SK-N-SH treated with all-trans-retinoic acid at 6 μM for 48 hours (cell line): ENCODE measurements at regions not wholly inside any gene's neighbourhood (a gene's known extent, or its start where the extent isn't known, plus 50 kb on each side); places are given as distances from the start of the nearest gene placed in this dataset.

Experiments
- ATAC-seq: fragments of 200-7000 bp; cut with Tn5 transposase; 3 replicates; pipeline ENCODE4 v1.9.1; 2020; ENCODE audit warnings: mild to moderate bottlenecking, moderate library complexity
- ARNTL ChIP-seq: fragments of 450-650 bp; formaldehyde crosslinking; IDR thresholded peaks from 2 replicates; pipeline ENCODE4 v1.5.0; 2020; ENCODE audit warnings: low read depth, mild to moderate bottlenecking, moderate library complexity, borderline replicate concordance
- BACH2 ChIP-seq: fragments of 250-450 bp; sonication (Bioruptor Pico); IDR thresholded peaks from 2 replicates; pipeline ENCODE4 v1.9.0; 2021; ENCODE audit warnings: mild to moderate bottlenecking, borderline replicate concordance
- CSDC2 ChIP-seq: fragments of 250-450 bp; sonication (Bioruptor Pico); IDR thresholded peaks from 2 replicates; pipeline ENCODE4 v1.5.0; 2020; ENCODE audit warnings: mild to moderate bottlenecking, moderate library complexity
- ESRRG ChIP-seq: fragments of 250-450 bp; sonication (Bioruptor Pico); IDR thresholded peaks from 2 replicates; pipeline ENCODE4 v1.6.1; 2021; ENCODE audit warnings: mild to moderate bottlenecking
- GLIS3 ChIP-seq: fragments of 250-450 bp; sonication (Bioruptor Pico); IDR thresholded peaks from 2 replicates; pipeline ENCODE4 v1.5.0; 2020; ENCODE audit warnings: mild to moderate bottlenecking, moderate library complexity
- ISL1 ChIP-seq: fragments of 250-450 bp; sonication (Bioruptor Pico); IDR thresholded peaks from 2 replicates; pipeline ENCODE4 v2.1.2; 2022; ENCODE audit warnings: mild to moderate bottlenecking, moderate library complexity
- OSR1 ChIP-seq: fragments of 250-450 bp; sonication (Bioruptor Pico); IDR thresholded peaks from 2 replicates; pipeline ENCODE4 v1.8.0; 2022; ENCODE audit warnings: moderate library complexity, mild to moderate bottlenecking, inconsistent platforms
- PPARA ChIP-seq: fragments of 250-450 bp; sonication (Bioruptor Pico); IDR thresholded peaks from 2 replicates; pipeline ENCODE4 v1.5.0; 2020; ENCODE audit warnings: mild to moderate bottlenecking, borderline replicate concordance
- RARB ChIP-seq: fragments of 250-450 bp; sonication (Bioruptor Pico); IDR thresholded peaks from 2 replicates; pipeline ENCODE4 v1.8.0; 2021; ENCODE audit warnings: mild to moderate bottlenecking, moderate library complexity
- SNAI2 ChIP-seq: fragments of 250-450 bp; sonication (Bioruptor Pico); IDR thresholded peaks from 2 replicates; pipeline ENCODE4 v1.5.0; 2020; ENCODE audit warnings: mild to moderate bottlenecking, moderate library complexity
- TCF4 ChIP-seq: fragments of 250-450 bp; sonication (Bioruptor Pico); IDR thresholded peaks from 2 replicates; pipeline ENCODE4 v1.8.0; 2021; ENCODE audit warnings: mild to moderate bottlenecking, moderate library complexity, borderline replicate concordance
- TOX ChIP-seq: fragments of 250-450 bp; sonication (Bioruptor Pico); IDR thresholded peaks from 2 replicates; pipeline ENCODE4 v1.8.0; 2021; ENCODE audit warnings: mild to moderate bottlenecking, moderate library complexity, borderline replicate concordance
- ZC3H10 ChIP-seq: fragments of 250-450 bp; sonication (Bioruptor Pico); IDR thresholded peaks from 2 replicates; pipeline ENCODE4 v1.5.1; 2021; ENCODE audit warnings: mild to moderate bottlenecking, moderate library complexity
- ZFP3 ChIP-seq: fragments of 250-450 bp; sonication (Bioruptor Pico); IDR thresholded peaks from 2 replicates; pipeline ENCODE4 v1.5.0; 2020; ENCODE audit warnings: mild to moderate bottlenecking, moderate library complexity
- ZFP30 ChIP-seq: fragments of 450-650 bp; formaldehyde crosslinking; IDR thresholded peaks from 2 replicates; pipeline ENCODE4 v1.5.0; 2022; ENCODE audit warnings: mild to moderate bottlenecking, moderate library complexity
- ZNF565 ChIP-seq: fragments of 450-650 bp; formaldehyde crosslinking; conservative IDR thresholded peaks from 2 replicates; pipeline ENCODE4 v1.5.0; 2020; ENCODE audit warnings: low read depth, mild to moderate bottlenecking, moderate library complexity
- ZNF70 ChIP-seq: fragments of 450-650 bp; formaldehyde crosslinking; IDR thresholded peaks from 2 replicates; pipeline ENCODE4 v1.5.0; 2020; ENCODE audit warnings: mild to moderate bottlenecking, moderate library complexity
- ZNF8 ChIP-seq: fragments of 450-650 bp; formaldehyde crosslinking; IDR thresholded peaks from 2 replicates; pipeline ENCODE4 v1.5.0; 2020; ENCODE audit warnings: mild to moderate bottlenecking, moderate library complexity
- TF ChIP-seq, protein P1 (sequence below): fragments of 250-450 bp; sonication (Bioruptor Pico); IDR thresholded peaks from 2 replicates; pipeline ENCODE4 v1.8.0; 2020; ENCODE audit warnings: mild to moderate bottlenecking, moderate library complexity, borderline replicate concordance
- TF ChIP-seq, protein P2 (sequence below): fragments of 250-450 bp; sonication (Bioruptor Pico); IDR thresholded peaks from 2 replicates; pipeline ENCODE4 v1.5.0; 2020; ENCODE audit warnings: mild to moderate bottlenecking, moderate library complexity
- TF ChIP-seq, protein P3 (sequence below): fragments of 250-450 bp; sonication (Bioruptor Pico); IDR thresholded peaks from 2 replicates; pipeline ENCODE4 v1.8.0; 2021; ENCODE audit warnings: low read depth, mild to moderate bottlenecking, moderate library complexity, borderline replicate concordance
- TF ChIP-seq, protein P4 (sequence below): fragments of 250-450 bp; sonication (Bioruptor Pico); IDR thresholded peaks from 2 replicates; pipeline ENCODE4 v1.5.1; 2021; ENCODE audit warnings: mild to moderate bottlenecking, moderate library complexity

DNA sequence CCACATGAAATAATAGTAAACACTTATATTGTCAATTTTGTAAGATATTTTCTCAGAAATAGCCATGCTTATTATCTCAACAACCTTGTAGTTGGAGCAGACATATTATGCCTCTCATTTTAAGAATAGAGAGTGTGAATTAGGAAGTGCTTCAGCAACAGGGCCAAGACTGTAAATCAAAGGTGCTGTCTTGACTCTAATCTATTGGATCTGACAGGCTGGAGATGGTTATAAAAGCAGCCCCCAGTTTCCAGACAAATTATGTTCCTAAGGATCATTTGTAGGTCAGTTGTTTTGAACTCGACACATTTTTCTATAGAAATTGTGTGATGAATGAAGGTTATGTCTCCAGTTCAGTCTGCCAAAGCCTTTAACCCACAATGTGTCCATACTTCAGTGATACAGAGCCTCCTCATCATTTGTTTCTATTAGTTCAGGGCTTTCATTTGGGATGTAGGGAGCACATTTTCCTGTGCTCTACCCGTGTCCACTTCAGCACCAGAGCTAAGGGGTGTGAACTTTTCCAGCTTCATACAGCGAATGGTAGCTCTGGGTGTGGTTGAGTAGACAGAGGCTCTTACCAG is 284.8 kb upstream of the FBXO33 start (continued):
- TF ChIP-seq, protein P1, sequence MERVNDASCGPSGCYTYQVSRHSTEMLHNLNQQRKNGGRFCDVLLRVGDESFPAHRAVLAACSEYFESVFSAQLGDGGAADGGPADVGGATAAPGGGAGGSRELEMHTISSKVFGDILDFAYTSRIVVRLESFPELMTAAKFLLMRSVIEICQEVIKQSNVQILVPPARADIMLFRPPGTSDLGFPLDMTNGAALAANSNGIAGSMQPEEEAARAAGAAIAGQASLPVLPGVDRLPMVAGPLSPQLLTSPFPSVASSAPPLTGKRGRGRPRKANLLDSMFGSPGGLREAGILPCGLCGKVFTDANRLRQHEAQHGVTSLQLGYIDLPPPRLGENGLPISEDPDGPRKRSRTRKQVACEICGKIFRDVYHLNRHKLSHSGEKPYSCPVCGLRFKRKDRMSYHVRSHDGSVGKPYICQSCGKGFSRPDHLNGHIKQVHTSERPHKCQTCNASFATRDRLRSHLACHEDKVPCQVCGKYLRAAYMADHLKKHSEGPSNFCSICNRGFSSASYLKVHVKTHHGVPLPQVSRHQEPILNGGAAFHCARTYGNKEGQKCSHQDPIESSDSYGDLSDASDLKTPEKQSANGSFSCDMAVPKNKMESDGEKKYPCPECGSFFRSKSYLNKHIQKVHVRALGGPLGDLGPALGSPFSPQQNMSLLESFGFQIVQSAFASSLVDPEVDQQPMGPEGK (CRISPR knock-in tag): no peak
- no peak for TF ChIP-seq GLIS3 (CRISPR knock-in tag)
- TF ChIP-seq ZFP3 (CRISPR knock-in tag): no peak
- TF ChIP-seq ZNF8 (CRISPR knock-in tag): no peak

DNA sequence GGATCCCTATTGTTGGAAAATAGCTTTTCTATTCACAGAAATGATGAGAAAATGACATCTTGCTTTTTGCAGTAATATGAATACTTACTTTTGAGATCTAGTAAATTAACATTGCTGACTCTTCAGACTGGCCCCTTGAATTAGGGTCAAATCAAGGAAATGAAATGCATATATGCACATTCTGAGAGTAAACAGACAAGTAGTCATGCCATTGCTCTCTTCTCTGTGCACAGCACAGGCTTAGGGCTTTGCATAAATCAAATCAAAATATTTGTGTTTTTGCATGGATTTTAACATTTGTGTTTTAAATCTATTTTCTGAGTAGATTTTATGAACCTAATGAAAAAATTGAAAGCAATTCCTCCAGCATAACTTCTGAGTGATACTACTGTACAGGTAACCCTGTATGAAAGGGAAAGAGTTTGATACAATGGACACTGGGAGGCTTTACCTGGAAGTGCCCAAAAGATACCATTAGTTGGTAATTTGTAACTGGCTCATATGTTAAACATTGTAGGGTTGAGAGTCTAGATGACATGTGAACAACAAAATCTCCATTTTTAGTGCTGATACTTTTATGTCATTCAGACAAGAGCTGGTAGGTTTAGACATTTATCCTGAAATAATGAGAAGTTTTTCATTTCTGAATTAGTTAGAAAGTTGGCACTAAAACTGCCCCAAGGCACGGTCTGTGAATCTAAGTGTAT is 280.2 kb upstream of the FBXO33 start:
- no peak for TF ChIP-seq TOX (CRISPR knock-in tag)
- TF ChIP-seq RARB (CRISPR knock-in tag): no peak
- TF ChIP-seq ARNTL (CRISPR knock-in tag): no peak
- TF ChIP-seq PPARA (CRISPR knock-in tag): no peak
- no peak for TF ChIP-seq ZNF565 (CRISPR knock-in tag)
- TF ChIP-seq ZNF8 (CRISPR knock-in tag): no peak
- TF ChIP-seq OSR1 (CRISPR knock-in tag): no peak
- no peak for TF ChIP-seq ISL1
- TF ChIP-seq, protein P2, sequence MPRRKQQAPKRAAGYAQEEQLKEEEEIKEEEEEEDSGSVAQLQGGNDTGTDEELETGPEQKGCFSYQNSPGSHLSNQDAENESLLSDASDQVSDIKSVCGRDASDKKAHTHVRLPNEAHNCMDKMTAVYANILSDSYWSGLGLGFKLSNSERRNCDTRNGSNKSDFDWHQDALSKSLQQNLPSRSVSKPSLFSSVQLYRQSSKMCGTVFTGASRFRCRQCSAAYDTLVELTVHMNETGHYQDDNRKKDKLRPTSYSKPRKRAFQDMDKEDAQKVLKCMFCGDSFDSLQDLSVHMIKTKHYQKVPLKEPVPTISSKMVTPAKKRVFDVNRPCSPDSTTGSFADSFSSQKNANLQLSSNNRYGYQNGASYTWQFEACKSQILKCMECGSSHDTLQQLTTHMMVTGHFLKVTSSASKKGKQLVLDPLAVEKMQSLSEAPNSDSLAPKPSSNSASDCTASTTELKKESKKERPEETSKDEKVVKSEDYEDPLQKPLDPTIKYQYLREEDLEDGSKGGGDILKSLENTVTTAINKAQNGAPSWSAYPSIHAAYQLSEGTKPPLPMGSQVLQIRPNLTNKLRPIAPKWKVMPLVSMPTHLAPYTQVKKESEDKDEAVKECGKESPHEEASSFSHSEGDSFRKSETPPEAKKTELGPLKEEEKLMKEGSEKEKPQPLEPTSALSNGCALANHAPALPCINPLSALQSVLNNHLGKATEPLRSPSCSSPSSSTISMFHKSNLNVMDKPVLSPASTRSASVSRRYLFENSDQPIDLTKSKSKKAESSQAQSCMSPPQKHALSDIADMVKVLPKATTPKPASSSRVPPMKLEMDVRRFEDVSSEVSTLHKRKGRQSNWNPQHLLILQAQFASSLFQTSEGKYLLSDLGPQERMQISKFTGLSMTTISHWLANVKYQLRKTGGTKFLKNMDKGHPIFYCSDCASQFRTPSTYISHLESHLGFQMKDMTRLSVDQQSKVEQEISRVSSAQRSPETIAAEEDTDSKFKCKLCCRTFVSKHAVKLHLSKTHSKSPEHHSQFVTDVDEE (CRISPR knock-in tag): no peak
- TF ChIP-seq ZFP3 (CRISPR knock-in tag): no peak
- no peak for TF ChIP-seq CSDC2 (CRISPR knock-in tag)
- TF ChIP-seq ZC3H10 (CRISPR knock-in tag): no peak
- no peak for ATAC-seq

DNA sequence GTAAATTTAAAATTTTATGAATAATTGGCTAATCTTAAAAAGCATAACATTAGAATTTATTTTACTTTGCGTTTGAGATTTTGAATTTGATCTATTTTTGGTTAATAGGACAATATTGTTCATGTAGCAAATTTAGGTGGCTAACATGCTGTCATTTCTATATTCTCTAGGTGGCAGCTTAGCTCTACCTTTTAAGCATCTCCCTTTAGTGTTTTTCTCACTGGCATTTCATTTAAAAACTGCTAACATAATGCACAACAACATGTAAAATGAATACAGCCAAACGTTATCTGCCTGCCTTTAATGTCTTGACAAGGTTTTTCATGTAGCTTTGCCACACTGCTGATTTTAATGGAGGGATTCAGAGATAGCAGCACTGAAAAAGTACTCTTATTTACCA is 272.4 kb upstream of the FBXO33 start:
- no peak for ATAC-seq
- TF ChIP-seq OSR1 (CRISPR knock-in tag) (no peak), ZFP30 (CRISPR knock-in tag) (no peak), ARNTL (CRISPR knock-in tag) (no peak), BACH2 (CRISPR knock-in tag) (no peak), ZNF70 (CRISPR knock-in tag) (no peak), CSDC2 (CRISPR knock-in tag) (no peak), ZC3H10 (CRISPR knock-in tag) (no peak), RARB (CRISPR knock-in tag) (no peak), ZNF565 (CRISPR knock-in tag) (no peak), SNAI2 (CRISPR knock-in tag) (no peak), ESRRG (CRISPR knock-in tag) (no peak), TCF4 (CRISPR knock-in tag) (no peak), ZNF8 (CRISPR knock-in tag) (no peak)
- TF ChIP-seq, protein P3, sequence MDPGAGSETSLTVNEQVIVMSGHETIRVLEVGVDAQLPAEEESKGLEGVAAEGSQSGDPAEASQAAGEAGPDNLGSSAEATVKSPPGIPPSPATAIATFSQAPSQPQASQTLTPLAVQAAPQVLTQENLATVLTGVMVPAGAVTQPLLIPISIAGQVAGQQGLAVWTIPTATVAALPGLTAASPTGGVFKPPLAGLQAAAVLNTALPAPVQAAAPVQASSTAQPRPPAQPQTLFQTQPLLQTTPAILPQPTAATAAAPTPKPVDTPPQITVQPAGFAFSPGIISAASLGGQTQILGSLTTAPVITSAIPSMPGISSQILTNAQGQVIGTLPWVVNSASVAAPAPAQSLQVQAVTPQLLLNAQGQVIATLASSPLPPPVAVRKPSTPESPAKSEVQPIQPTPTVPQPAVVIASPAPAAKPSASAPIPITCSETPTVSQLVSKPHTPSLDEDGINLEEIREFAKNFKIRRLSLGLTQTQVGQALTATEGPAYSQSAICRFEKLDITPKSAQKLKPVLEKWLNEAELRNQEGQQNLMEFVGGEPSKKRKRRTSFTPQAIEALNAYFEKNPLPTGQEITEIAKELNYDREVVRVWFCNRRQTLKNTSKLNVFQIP: no peak
- TF ChIP-seq, protein P1 (CRISPR knock-in tag): no peak
- TF ChIP-seq, protein P4, sequence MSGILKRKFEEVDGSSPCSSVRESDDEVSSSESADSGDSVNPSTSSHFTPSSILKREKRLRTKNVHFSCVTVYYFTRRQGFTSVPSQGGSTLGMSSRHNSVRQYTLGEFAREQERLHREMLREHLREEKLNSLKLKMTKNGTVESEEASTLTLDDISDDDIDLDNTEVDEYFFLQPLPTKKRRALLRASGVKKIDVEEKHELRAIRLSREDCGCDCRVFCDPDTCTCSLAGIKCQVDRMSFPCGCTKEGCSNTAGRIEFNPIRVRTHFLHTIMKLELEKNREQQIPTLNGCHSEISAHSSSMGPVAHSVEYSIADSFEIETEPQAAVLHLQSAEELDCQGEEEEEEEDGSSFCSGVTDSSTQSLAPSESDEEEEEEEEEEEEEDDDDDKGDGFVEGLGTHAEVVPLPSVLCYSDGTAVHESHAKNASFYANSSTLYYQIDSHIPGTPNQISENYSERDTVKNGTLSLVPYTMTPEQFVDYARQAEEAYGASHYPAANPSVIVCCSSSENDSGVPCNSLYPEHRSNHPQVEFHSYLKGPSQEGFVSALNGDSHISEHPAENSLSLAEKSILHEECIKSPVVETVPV (CRISPR knock-in tag): no peak
